HG03159 (cell line): ENCODE measurements at regions not wholly inside any gene's neighbourhood (a gene's known extent, or its start where the extent isn't known, plus 50 kb on each side); places are given as distances from the start of the nearest gene placed in this dataset.
"Not testable (repeated sequence)": the region's sequence is repeated elsewhere in the genome, so short reads cannot be mapped to it uniquely, and the experiment has no call there.

Experiments
- ATAC-seq: cut with Tn5 transposase; IDR thresholded peaks from one replicate; pipeline ENCODE4 v1.9.1; 2021; ENCODE audit warnings: mild to moderate bottlenecking, moderate library complexity; ENCODE audit not compliant: unreplicated experiment

- no peak for ATAC-seq
These were observed 876.5 kb upstream of the B3GALT2 start for GRCh38 chr1:194062962-194063361.

- no peak for ATAC-seq
These were observed 876.1 kb upstream of the B3GALT2 start for GRCh38 chr1:194062526-194062925.

- no peak for ATAC-seq
These were observed 874.1 kb upstream of the B3GALT2 start for GRCh38 chr1:194060481-194060880.

GRCh38 chr1:194058268-194058667 is 871.9 kb upstream of the B3GALT2 start:
- not testable (repeated sequence) for ATAC-seq

GRCh38 chr1:194056169-194056568 is 869.8 kb upstream of the B3GALT2 start:
- ATAC-seq = no peak

GRCh38 chr1:194055536-194055935 is 869.1 kb upstream of the B3GALT2 start:
- no peak for ATAC-seq

- ATAC-seq = peak; percentile 64
These were observed 866.3 kb upstream of the B3GALT2 start for GRCh38 chr1:194052514-194053338.

- ATAC-seq = no peak
These were observed 861.5 kb upstream of the B3GALT2 start for GRCh38 chr1:194047921-194048320.

- no peak for ATAC-seq
These were observed 860.8 kb upstream of the B3GALT2 start for GRCh38 chr1:194047206-194047605.

GRCh38 chr1:194045416-194045815 is 859.0 kb upstream of the B3GALT2 start:
- no peak for ATAC-seq

GRCh38 chr1:194044892-194045291 is 858.5 kb upstream of the B3GALT2 start:
- ATAC-seq = no peak

GRCh38 chr1:194043984-194044755 is 857.8 kb upstream of the B3GALT2 start:
- peak; percentile 45 for ATAC-seq

- no peak for ATAC-seq
These were observed 856.3 kb upstream of the B3GALT2 start for GRCh38 chr1:194042736-194043135.

- no peak for ATAC-seq
These were observed 854.1 kb upstream of the B3GALT2 start for GRCh38 chr1:194040496-194040895.

GRCh38 chr1:194039578-194039977 is 853.2 kb upstream of the B3GALT2 start:
- no peak for ATAC-seq

GRCh38 chr1:194033646-194034045 is 847.2 kb upstream of the B3GALT2 start:
- no peak for ATAC-seq

- no peak for ATAC-seq
These were observed 841.6 kb upstream of the B3GALT2 start for GRCh38 chr1:194028002-194028401.

GRCh38 chr1:194026422-194026821 is 840.0 kb upstream of the B3GALT2 start:
- ATAC-seq = no peak

- ATAC-seq = no peak
These were observed 838.2 kb upstream of the B3GALT2 start for GRCh38 chr1:194024659-194025058.

GRCh38 chr1:194014014-194014413 is 827.6 kb upstream of the B3GALT2 start:
- ATAC-seq = no peak

GRCh38 chr1:194013561-194013960 is 827.1 kb upstream of the B3GALT2 start:
- ATAC-seq = no peak

GRCh38 chr1:194004146-194004545 is 817.7 kb upstream of the B3GALT2 start:
- ATAC-seq = no peak
